HG02938 (cell line): ENCODE measurements at regions not wholly inside any gene's neighbourhood (a gene's known extent, or its start where the extent isn't known, plus 50 kb on each side); places are given as distances from the start of the nearest gene placed in this dataset.

Source experiments
- ATAC-seq: cut with Tn5 transposase; IDR thresholded peaks from one replicate; pipeline ENCODE4 v1.9.1; 2021; ENCODE audit warnings: mild to moderate bottlenecking, moderate library complexity; ENCODE audit not compliant: unreplicated experiment

DNA sequence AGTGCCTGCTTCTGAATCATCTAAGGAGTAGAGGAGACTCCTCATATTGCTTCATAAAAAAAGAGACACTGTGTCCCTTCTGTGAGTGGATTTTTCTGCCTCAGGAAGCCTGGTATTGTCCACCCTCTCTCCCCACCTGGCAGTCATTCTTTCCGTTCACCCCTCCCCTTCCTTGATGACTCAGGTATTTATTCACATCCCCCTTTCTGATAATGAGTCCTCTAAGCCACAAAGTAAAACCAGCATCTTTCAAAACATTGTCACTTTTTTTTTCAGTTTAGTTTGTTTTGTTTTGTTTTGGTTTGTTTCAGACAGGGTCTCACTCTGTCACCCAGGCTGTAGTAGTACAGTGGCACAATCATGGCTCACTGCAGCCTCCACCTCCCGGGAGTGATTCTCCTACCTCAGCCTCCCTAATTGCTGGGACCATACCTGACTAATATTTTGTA, 65.2 kb upstream of the UBE2E1 start:
- ATAC-seq: peak; percentile 84

DNA sequence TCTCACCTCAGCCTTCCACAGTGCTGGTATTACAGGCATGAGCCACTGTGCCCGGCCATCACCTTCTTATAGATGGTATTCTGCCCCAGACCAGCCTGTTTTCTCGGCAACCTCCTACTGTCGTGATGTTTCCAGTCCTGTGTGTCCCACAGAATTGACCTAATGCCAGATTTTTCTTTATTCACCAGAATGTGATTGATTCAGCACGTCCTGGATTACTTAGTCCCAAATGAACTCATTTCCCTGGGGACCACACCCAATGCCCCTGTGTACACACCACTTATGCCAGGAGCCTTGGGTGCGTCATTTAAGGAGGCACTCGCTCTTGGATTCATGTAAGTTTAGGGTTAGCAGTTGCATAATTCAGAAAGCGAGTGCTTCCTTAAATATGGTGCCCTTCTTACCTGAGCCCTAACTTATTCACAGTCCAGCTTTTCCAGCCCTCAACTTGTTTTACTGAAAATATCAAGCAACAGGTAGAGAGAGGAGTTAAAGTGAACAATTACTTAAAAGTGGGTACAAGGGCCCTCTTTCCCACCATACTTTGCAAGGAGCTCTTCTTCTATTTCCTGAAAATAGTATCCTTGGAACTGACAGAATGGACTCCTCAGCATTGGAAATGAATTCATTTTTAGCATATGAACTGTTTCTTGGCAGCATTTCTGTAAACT, 64.6 kb upstream of the UBE2E1 start:
- no peak for ATAC-seq

DNA sequence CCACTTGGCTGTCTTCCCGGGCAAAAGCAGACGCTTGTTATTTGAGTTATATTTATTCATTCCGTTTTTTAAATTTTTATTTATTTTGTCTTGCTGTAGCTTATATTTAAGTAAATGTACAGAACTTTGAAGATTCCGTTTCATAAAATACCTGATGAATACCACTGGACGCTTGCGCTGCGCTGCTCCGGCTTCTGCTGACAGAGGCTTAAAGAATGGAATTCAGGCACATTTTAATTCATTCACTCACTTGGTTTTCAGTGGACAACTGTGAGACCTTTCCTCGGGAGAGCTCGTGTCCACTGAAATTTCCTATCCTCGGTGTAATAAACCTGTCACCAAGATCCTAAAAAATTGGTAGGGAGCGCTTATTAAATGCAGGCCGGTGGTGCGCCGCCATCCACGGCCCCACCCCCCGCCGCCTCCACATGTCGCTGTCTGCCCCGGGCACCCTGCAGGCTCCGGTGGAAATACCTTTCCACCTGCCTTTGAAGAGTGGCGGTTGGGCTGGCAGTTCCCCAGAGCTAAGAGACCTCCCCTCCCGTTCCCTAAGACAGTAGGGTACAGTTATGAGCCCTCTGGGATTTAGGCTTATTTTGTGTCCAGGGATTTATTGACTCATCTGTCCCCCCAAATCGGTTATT, 62.5 kb upstream of the UBE2E1 start:
- ATAC-seq: no peak

DNA sequence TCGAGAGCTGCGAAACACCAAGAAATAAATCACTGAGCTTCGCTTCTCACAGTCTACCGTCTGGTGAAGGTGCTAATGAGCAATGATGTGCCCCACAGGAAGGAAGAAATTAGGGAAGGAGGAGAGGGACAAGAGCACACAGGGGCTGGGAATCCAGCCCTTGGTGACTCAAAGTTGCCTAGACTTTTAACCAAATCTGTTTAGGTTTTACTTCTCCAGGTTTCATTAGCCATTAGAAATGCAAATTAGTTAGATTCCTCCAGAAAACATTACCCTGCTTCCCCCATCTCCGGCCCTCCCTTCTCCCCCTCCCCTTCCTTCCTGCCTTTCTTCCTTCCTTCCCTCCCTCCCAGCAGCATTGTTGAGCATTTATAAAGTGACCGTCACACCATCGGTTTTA, 59.3 kb upstream of the UBE2E1 start:
- no peak for ATAC-seq

DNA sequence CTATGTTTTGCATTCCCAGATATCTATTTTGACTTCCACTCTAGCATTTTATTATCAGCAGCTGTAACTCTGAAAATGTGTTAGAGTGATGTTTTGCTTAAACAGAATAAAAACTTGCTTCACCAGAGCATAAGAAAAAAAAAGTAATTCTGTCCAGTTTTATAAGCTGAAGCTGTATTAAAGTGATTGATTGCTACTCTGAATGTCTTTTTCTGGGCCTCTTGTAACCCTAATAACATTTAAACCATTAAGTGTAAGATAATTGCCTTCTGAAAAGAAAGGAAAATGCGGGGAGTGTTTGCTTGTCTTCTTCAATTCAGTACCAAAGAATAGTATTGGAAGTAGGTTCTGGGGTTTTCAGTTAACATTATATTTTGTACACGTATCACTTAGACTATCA, 57.9 kb upstream of the UBE2E1 start:
- ATAC-seq: no peak

DNA sequence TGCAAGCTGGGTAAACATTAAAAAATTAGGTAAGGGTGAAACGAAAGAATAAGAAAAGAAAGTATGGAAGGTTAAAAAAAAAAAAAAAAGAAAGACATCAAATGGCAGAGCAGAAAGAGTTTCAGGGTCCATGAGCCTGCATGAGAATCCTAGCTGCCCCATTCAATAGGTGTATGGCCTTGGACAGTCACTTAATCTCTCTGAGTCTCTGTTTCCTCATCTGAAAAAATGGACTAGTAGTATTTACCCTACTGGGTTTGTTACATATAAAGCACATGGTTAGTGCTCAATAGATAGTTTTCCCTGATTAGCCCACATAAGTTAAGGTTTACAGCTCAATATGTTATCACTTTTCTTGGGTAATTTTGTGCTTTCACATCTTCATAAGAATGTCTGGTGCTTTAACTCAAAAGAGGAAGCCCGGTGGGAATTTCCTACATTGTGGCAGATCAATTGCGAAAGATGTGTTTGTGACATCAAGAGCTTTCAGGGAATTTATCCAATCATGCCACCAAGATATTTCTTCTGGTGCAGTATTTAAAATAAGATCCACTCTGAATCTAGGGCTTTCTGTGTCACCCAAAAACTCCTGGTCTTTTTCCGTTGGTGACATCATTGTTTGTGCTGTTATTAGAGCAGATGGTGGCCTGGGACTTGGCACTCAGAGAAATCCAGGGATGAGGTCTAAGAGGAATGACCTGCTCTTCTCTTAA, 57.2 kb upstream of the UBE2E1 start:
- no peak for ATAC-seq

DNA sequence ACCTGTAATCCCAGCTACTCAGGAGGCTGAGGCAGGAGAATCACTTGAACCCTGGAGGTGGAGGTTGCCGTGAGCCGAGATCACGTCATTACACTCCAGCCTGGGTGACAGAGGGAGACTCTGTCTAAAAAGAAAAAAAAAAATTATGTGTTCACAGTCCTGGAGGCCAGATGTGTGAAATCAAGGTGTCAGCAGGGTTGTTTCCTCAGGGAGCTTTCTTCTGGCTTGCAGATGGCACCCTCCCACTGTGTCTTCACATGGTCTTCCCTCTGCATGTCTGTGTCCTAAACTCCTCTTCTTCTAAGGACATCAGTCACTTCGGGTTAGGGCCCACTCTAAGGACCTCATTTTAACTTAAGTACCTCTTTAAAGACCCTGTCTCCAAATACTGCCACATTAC, 56.1 kb upstream of the UBE2E1 start:
- ATAC-seq: no peak

DNA sequence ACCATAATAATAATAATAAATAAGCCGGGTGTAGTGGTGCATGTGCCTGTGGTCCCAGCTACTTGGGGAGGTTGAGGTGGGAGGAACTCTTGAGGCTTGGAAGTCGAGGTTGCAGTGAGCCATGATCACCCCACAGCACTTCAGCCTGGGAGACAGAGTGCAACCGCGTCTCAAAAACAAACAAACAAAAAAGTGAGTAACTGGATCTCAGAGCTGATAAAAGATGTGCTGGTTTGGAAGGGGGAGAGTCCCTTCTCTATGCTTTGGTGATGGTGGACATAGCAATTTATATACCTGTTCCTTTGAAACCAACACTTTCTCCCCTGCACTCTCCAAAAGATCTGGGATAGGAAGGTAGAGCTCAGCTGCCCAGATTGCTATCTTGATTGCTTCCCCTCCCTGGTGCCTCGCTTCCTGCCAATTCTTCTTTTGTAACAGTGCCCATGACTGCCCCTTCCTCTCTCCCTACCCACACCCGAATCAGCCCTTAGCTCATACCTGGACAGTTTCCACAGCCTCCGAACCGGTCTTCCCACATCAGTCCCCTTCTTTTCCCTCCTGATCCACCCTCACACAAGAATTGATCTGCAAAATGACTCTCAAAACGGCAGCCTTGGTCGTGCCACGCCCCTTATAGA, 55.1 kb upstream of the UBE2E1 start:
- ATAC-seq: no peak

DNA sequence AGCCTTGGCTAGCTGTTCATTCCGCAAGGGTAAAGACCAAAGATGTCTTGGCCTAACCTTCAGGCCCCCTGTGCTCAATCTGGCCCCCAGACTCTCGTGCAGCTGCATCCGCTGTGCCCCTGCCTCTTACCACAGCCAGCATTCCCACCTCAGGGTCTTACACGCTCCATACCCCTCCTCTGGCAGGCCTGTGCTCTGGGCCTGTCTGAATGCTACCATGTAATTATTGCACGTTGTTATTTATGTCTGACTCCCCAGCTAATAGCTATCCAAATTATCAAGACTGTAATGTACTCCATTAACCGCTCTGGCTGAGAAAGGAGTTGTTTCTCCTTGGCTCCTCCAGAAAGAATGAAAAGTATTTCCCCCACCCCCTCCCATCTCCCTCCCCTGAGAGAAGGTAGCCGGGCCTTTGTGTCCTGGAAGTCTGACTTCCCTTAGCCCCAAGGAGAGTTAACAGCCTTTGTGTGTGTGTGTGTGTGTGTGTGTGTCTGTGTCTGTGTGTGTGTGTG, 54.5 kb upstream of the UBE2E1 start:
- no peak for ATAC-seq

DNA sequence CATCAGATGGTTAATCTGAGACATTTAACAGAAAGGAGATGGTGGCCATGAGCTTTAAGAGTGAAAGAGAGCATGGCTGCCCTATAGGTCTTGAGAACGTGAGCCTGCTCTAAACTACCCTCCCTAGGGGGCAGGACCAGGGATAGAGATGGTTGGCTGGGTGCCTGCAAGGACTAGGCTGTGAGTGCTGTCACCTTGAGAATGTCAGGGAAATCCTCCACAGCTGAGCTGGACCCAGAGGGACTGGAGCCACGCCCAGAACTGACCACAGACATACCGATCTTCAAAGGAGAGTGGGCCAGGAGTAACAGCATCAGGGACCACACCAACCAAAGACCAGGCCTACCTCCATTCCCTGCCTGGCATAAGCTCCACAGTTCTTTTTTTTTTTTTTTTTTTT, 53.6 kb upstream of the UBE2E1 start:
- ATAC-seq: no peak

DNA sequence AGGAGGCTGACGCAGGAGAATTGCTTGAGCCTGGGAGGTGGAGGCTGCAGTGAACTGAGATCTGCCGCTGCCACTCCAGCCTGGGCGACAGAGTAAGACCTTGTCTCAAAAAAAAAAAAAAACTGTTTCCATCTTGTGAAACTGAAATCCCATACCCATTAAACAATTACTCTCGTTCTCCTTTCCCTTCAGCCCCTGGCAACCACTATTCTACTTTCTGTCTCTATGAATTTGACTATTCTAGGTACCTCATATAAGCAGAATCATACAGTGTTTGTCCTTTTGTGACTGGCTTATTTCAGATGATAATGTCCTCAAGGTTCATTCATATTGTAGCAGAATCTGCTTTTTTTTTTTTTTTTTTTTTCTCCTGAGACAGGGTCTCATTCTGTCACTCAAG, 51.5 kb upstream of the UBE2E1 start:
- ATAC-seq: peak; percentile 34
